SJSA1 (cell line): ENCODE measurements at regions not wholly inside any gene's neighbourhood (a gene's known extent, or its start where the extent isn't known, plus 50 kb on each side); places are given as distances from the start of the nearest gene placed in this dataset.

Experiments
- DNase-seq, 2 experiments: peaks; one replicate each; pipeline ENCODE4 v3.0.0-alpha.2; 2015 to 2020; ENCODE audit warnings: low spot score in 2 of 2, low read depth in 1 of 2
- H3K27ac ChIP-seq: fragments of 250-450 bp; sonication (Bioruptor Pico); 2 replicates; pipeline ENCODE4 v1.5.1; 2020; ENCODE audit warnings: mild to moderate bottlenecking, moderate library complexity
- H3K27me3 ChIP-seq: fragments of 250-450 bp; sonication (Bioruptor Pico); replicated peaks from 2 replicates; pipeline ENCODE4 v1.5.1; 2020; ENCODE audit warnings: mild to moderate bottlenecking, moderate library complexity
- H3K36me3 ChIP-seq: fragments of 250-450 bp; sonication (Bioruptor Pico); 2 replicates; pipeline ENCODE4 v1.5.1; 2020; ENCODE audit warnings: mild to moderate bottlenecking
- H3K4me1 ChIP-seq: fragments of 250-450 bp; sonication (Bioruptor Pico); replicated peaks from 2 replicates; pipeline ENCODE4 v1.6.1; 2021; ENCODE audit warnings: mild to moderate bottlenecking
- H3K4me3 ChIP-seq: fragments of 250-450 bp; sonication (Bioruptor Pico); 2 replicates; pipeline ENCODE4 v1.5.1; 2020; ENCODE audit warnings: mild to moderate bottlenecking
- H3K9me3 ChIP-seq: fragments of 250-450 bp; sonication (Bioruptor Pico); replicated peaks from 2 replicates; pipeline ENCODE4 v1.5.1; 2020; ENCODE audit warnings: mild to moderate bottlenecking

GRCh38 chr4:112896609-112897190 lies 152.8 kb upstream of the ANK2 start:
- H3K27me3 ChIP-seq, result no peaks in the 10 kb centered on the region
- DNase-seq, result no peak
- H3K27ac ChIP-seq, result no peak overlapping the region
- no peak overlapping the region for H3K4me3 ChIP-seq
- H3K36me3 ChIP-seq, result no peaks in the 10 kb centered on the region
- no peaks in the 10 kb centered on the region for H3K9me3 ChIP-seq
- no peaks in the 10 kb centered on the region for H3K4me1 ChIP-seq

GRCh38 chr4:112897543-112897942 lies 151.9 kb upstream of the ANK2 start:
- Histone ChIP-seq H3K27ac (no peak overlapping the region), H3K36me3 (no peaks in the 10 kb centered on the region), H3K9me3 (no peaks in the 10 kb centered on the region), H3K27me3 (no peaks in the 10 kb centered on the region), H3K4me3 (no peak overlapping the region), H3K4me1 (no peaks in the 10 kb centered on the region)
- DNase-seq, result no peak

GRCh38 chr4:112898357-112899141 lies 150.9 kb upstream of the ANK2 start:
- no peak overlapping the region for H3K27ac ChIP-seq
- H3K4me3 ChIP-seq, result no peak overlapping the region
- H3K27me3 ChIP-seq, result no peaks in the 10 kb centered on the region
- DNase-seq, result no peak
- H3K4me1 ChIP-seq, result no peaks in the 10 kb centered on the region
- H3K9me3 ChIP-seq, result no peaks in the 10 kb centered on the region
- H3K36me3 ChIP-seq, result no peaks in the 10 kb centered on the region

- Histone ChIP-seq H3K9me3 (no peaks in the 10 kb centered on the region), H3K4me3 (no peak overlapping the region), H3K4me1 (no peaks in the 10 kb centered on the region), H3K27me3 (no peaks in the 10 kb centered on the region), H3K36me3 (no peaks in the 10 kb centered on the region), H3K27ac (no peak overlapping the region)
- no peak for DNase-seq
These were observed 149.0 kb upstream of the ANK2 start for GRCh38 chr4:112900416-112900815.

GRCh38 chr4:112901962-112902411 lies 147.5 kb upstream of the ANK2 start:
- Histone ChIP-seq H3K9me3 (no peaks in the 10 kb centered on the region), H3K36me3 (no peaks in the 10 kb centered on the region), H3K27ac (no peak overlapping the region), H3K4me1 (no peaks in the 10 kb centered on the region), H3K27me3 (no peaks in the 10 kb centered on the region), H3K4me3 (no peak overlapping the region)
- DNase-seq, result no peak

- H3K27ac ChIP-seq, result no peak overlapping the region
- H3K4me1 ChIP-seq, result no peaks in the 10 kb centered on the region
- no peaks in the 10 kb centered on the region for H3K9me3 ChIP-seq
- H3K36me3 ChIP-seq, result no peaks in the 10 kb centered on the region
- no peak for DNase-seq
- H3K4me3 ChIP-seq, result no peak overlapping the region
- H3K27me3 ChIP-seq, result no peaks in the 10 kb centered on the region
These were observed 143.7 kb upstream of the ANK2 start for GRCh38 chr4:112905728-112906127.

GRCh38 chr4:112908511-112908910 lies 140.9 kb upstream of the ANK2 start:
- no peaks in the 10 kb centered on the region for H3K36me3 ChIP-seq
- no peaks in the 10 kb centered on the region for H3K27me3 ChIP-seq
- no peaks in the 10 kb centered on the region for H3K4me1 ChIP-seq
- DNase-seq, result no peak
- H3K27ac ChIP-seq, result no peak overlapping the region
- no peak overlapping the region for H3K4me3 ChIP-seq
- no peaks in the 10 kb centered on the region for H3K9me3 ChIP-seq

- Histone ChIP-seq H3K9me3 (no peaks in the 10 kb centered on the region), H3K36me3 (no peaks in the 10 kb centered on the region), H3K27me3 (no peaks in the 10 kb centered on the region), H3K27ac (no peak overlapping the region), H3K4me1 (no peaks in the 10 kb centered on the region), H3K4me3 (no peak overlapping the region)
- no peak for DNase-seq
These were observed 139.2 kb upstream of the ANK2 start for GRCh38 chr4:112910109-112910736.

GRCh38 chr4:112916868-112917267 lies 132.6 kb upstream of the ANK2 start:
- Histone ChIP-seq H3K9me3 (no peaks in the 10 kb centered on the region), H3K4me3 (no peak overlapping the region), H3K4me1 (no peaks in the 10 kb centered on the region), H3K36me3 (no peaks in the 10 kb centered on the region), H3K27ac (no peak overlapping the region), H3K27me3 (no peaks in the 10 kb centered on the region)
- no peak for DNase-seq

- no peak overlapping the region for H3K27ac ChIP-seq
- no peaks in the 10 kb centered on the region for H3K4me1 ChIP-seq
- no peaks in the 10 kb centered on the region for H3K9me3 ChIP-seq
- H3K4me3 ChIP-seq, result no peak overlapping the region
- DNase-seq, result no peak
- H3K36me3 ChIP-seq, result no peaks in the 10 kb centered on the region
- H3K27me3 ChIP-seq, result no peaks in the 10 kb centered on the region
These were observed 125.9 kb upstream of the ANK2 start for GRCh38 chr4:112923516-112923915.

- no peaks in the 10 kb centered on the region for H3K36me3 ChIP-seq
- H3K27me3 ChIP-seq, result no peaks in the 10 kb centered on the region
- no peak for DNase-seq
- no peak overlapping the region for H3K27ac ChIP-seq
- no peaks in the 10 kb centered on the region for H3K9me3 ChIP-seq
- no peaks in the 10 kb centered on the region for H3K4me1 ChIP-seq
- H3K4me3 ChIP-seq, result no peak overlapping the region
These were observed 122.6 kb upstream of the ANK2 start for GRCh38 chr4:112926819-112927218.

- no peaks in the 10 kb centered on the region for H3K9me3 ChIP-seq
- no peaks in the 10 kb centered on the region for H3K4me1 ChIP-seq
- H3K27me3 ChIP-seq, result no peaks in the 10 kb centered on the region
- no peaks in the 10 kb centered on the region for H3K36me3 ChIP-seq
- no peak for DNase-seq
- H3K4me3 ChIP-seq, result no peak overlapping the region
- no peak overlapping the region for H3K27ac ChIP-seq
These were observed 121.9 kb upstream of the ANK2 start for GRCh38 chr4:112927544-112927943.

GRCh38 chr4:112931001-112931400 lies 118.5 kb upstream of the ANK2 start:
- Histone ChIP-seq H3K27me3 (no peaks in the 10 kb centered on the region), H3K9me3 (no peaks in the 10 kb centered on the region), H3K4me3 (no peak overlapping the region), H3K27ac (no peak overlapping the region), H3K36me3 (no peaks in the 10 kb centered on the region), H3K4me1 (no peaks in the 10 kb centered on the region)
- no peak for DNase-seq

- DNase-seq, result no peak
- Histone ChIP-seq H3K9me3 (no peaks in the 10 kb centered on the region), H3K4me3 (no peak overlapping the region), H3K27me3 (no peaks in the 10 kb centered on the region), H3K27ac (no peak overlapping the region), H3K36me3 (no peaks in the 10 kb centered on the region), H3K4me1 (no peaks in the 10 kb centered on the region)
These were observed 115.7 kb upstream of the ANK2 start for GRCh38 chr4:112933790-112934189.
